ENCODE measurements at regions not wholly inside any gene's neighbourhood (a gene's known extent, or its start where the extent isn't known, plus 50 kb on each side); places are given as distances from the start of the nearest gene placed in this dataset.
"Not testable (repeated sequence)": the region's sequence is repeated elsewhere in the genome, so short reads cannot be mapped to it uniquely, and the experiment has no call there.

- intact Hi-C loops (cut with DNase I), result no loop called here
- no peak overlapping the region for H3K4me3 ChIP-seq (ENCODE audit: low read length)
- no peaks in the 10 kb centered on the region for H3K27me3 ChIP-seq (ENCODE audit: control insufficient read depth, insufficient read depth)
- WGBS, result 37% methylated on average over 2 of the region's 2 CpGs
- ATAC-seq (no peak), DNase-seq (no peak)
- no peak overlapping the region for H3K27ac ChIP-seq (ENCODE audit: low read length)
- H3K9me3 ChIP-seq (ENCODE audit: control insufficient read depth, low read length), result no peaks in the 10 kb centered on the region
- no peaks in the 10 kb centered on the region for H3K4me1 ChIP-seq (ENCODE audit: control insufficient read depth, insufficient read depth, low read length)
Observed at GRCh38 chr4:156313497-156313896, 359.8 kb upstream of the CTSO start.

- no peaks in the 10 kb centered on the region for H3K4me1 ChIP-seq (ENCODE audit: control insufficient read depth, insufficient read depth, low read length)
- DNase-seq (no peak), ATAC-seq (no peak)
- H3K9me3 ChIP-seq (ENCODE audit: control insufficient read depth, low read length), result no peaks in the 10 kb centered on the region
- no peak overlapping the region for H3K4me3 ChIP-seq (ENCODE audit: low read length)
- H3K27ac ChIP-seq (ENCODE audit: low read length), result no peak overlapping the region
- no peaks in the 10 kb centered on the region for H3K27me3 ChIP-seq (ENCODE audit: control insufficient read depth, insufficient read depth)
- intact Hi-C loops (cut with DNase I), result no loop called here
- 60% methylated on average over 3 of the region's 3 CpGs for WGBS
Observed at GRCh38 chr4:156312261-156312847, 358.7 kb upstream of the CTSO start.

GRCh38 chr4:156309031-156309430 lies 355.4 kb upstream of the CTSO start:
- ATAC-seq, result no peak
- H3K9me3 ChIP-seq (ENCODE audit: control insufficient read depth, low read length), result no peaks in the 10 kb centered on the region
- no peak overlapping the region for H3K27ac ChIP-seq (ENCODE audit: low read length)
- intact Hi-C loops (cut with DNase I), result no loop called here
- no peak for DNase-seq
- no peaks in the 10 kb centered on the region for H3K4me1 ChIP-seq (ENCODE audit: control insufficient read depth, insufficient read depth, low read length)
- no peak overlapping the region for H3K4me3 ChIP-seq (ENCODE audit: low read length)
- H3K27me3 ChIP-seq (ENCODE audit: control insufficient read depth, insufficient read depth), result no peaks in the 10 kb centered on the region

- H3K27me3 ChIP-seq (ENCODE audit: control insufficient read depth, insufficient read depth), result no peaks in the 10 kb centered on the region
- no peaks in the 10 kb centered on the region for H3K4me1 ChIP-seq (ENCODE audit: control insufficient read depth, insufficient read depth, low read length)
- H3K27ac ChIP-seq (ENCODE audit: low read length), result no peak overlapping the region
- H3K9me3 ChIP-seq (ENCODE audit: control insufficient read depth, low read length), result no peaks in the 10 kb centered on the region
- H3K4me3 ChIP-seq (ENCODE audit: low read length), result no peak overlapping the region
- no peak for DNase-seq
- no peak for ATAC-seq
- intact Hi-C loops (cut with DNase I), result no loop called here
- WGBS, result 75% methylated on average over 2 of the region's 2 CpGs
Observed at GRCh38 chr4:156303708-156304107, 350.0 kb upstream of the CTSO start.

GRCh38 chr4:156298230-156298629 lies 344.6 kb upstream of the CTSO start:
- intact Hi-C loops (cut with DNase I), result no loop called here

GRCh38 chr4:156295676-156296195 lies 342.1 kb upstream of the CTSO start:
- H3K4me3 ChIP-seq (ENCODE audit: low read length), result no peak overlapping the region
- H3K27ac ChIP-seq (ENCODE audit: low read length), result no peak overlapping the region
- no peak for ATAC-seq
- 33% methylated on average over 1 of the region's 1 CpG for WGBS
- no peaks in the 10 kb centered on the region for H3K4me1 ChIP-seq (ENCODE audit: control insufficient read depth, insufficient read depth, low read length)
- DNase-seq, result no peak
- H3K27me3 ChIP-seq (ENCODE audit: control insufficient read depth, insufficient read depth), result no peaks in the 10 kb centered on the region
- intact Hi-C loops (cut with DNase I), result no loop called here
- H3K9me3 ChIP-seq (ENCODE audit: control insufficient read depth, low read length), result no peaks in the 10 kb centered on the region

More at GRCh38 chr4:156298230-156298629, 344.6 kb upstream of the CTSO start:
- Histone ChIP-seq H3K4me3 (ENCODE audit: low read length) (no peak overlapping the region), H3K27me3 (ENCODE audit: control insufficient read depth, insufficient read depth) (no peaks in the 10 kb centered on the region), H3K4me1 (ENCODE audit: control insufficient read depth, insufficient read depth, low read length) (no peaks in the 10 kb centered on the region), H3K9me3 (ENCODE audit: control insufficient read depth, low read length) (no peaks in the 10 kb centered on the region), H3K27ac (ENCODE audit: low read length) (no peak overlapping the region)
- ATAC-seq (peak; percentile 86 to 91), DNase-seq (peak; percentile 10 to 63 (median 30))

GRCh38 chr4:156294577-156294976 lies 340.9 kb upstream of the CTSO start:
- 17% methylated on average over 2 of the region's 2 CpGs for WGBS
- Histone ChIP-seq H3K4me3 (ENCODE audit: low read length) (no peak overlapping the region), H3K27me3 (ENCODE audit: control insufficient read depth, insufficient read depth) (no peaks in the 10 kb centered on the region), H3K9me3 (ENCODE audit: control insufficient read depth, low read length) (no peaks in the 10 kb centered on the region), H3K4me1 (ENCODE audit: control insufficient read depth, insufficient read depth, low read length) (no peaks in the 10 kb centered on the region), H3K27ac (ENCODE audit: low read length) (no peak overlapping the region)
- ATAC-seq, result peak; percentile 42 to 63
- intact Hi-C loops (cut with DNase I), result no loop called here
- no peak for DNase-seq

GRCh38 chr4:156293657-156294297 lies 340.1 kb upstream of the CTSO start:
- intact Hi-C loops (cut with DNase I), result no loop called here
- Histone ChIP-seq H3K9me3 (ENCODE audit: control insufficient read depth, low read length) (no peaks in the 10 kb centered on the region), H3K27me3 (ENCODE audit: control insufficient read depth, insufficient read depth) (no peaks in the 10 kb centered on the region), H3K4me3 (ENCODE audit: low read length) (no peak overlapping the region), H3K27ac (ENCODE audit: low read length) (no peak overlapping the region), H3K4me1 (ENCODE audit: control insufficient read depth, insufficient read depth, low read length) (no peaks in the 10 kb centered on the region)
- 66% methylated on average over 1 of the region's 1 CpG for WGBS
- ATAC-seq, result no peak
- DNase-seq, result no peak

GRCh38 chr4:156291317-156291716 lies 337.7 kb upstream of the CTSO start:
- Histone ChIP-seq H3K4me1 (ENCODE audit: control insufficient read depth, insufficient read depth, low read length) (no peaks in the 10 kb centered on the region), H3K4me3 (ENCODE audit: low read length) (no peak overlapping the region), H3K9me3 (ENCODE audit: control insufficient read depth, low read length) (no peaks in the 10 kb centered on the region), H3K27me3 (ENCODE audit: control insufficient read depth, insufficient read depth) (no peaks in the 10 kb centered on the region), H3K27ac (ENCODE audit: low read length) (no peak overlapping the region)
- intact Hi-C loops (cut with DNase I), result no loop called here
- DNase-seq (no peak), ATAC-seq (no peak)
- WGBS, result 14% methylated on average over 1 of the region's 1 CpG

GRCh38 chr4:156290811-156291210 lies 337.1 kb upstream of the CTSO start:
- H3K9me3 ChIP-seq (ENCODE audit: control insufficient read depth, low read length), result no peaks in the 10 kb centered on the region
- H3K4me1 ChIP-seq (ENCODE audit: control insufficient read depth, insufficient read depth, low read length), result no peaks in the 10 kb centered on the region
- intact Hi-C loops (cut with DNase I), result no loop called here
- DNase-seq (no peak), ATAC-seq (no peak)
- 64% methylated on average over 2 of the region's 2 CpGs for WGBS
- H3K4me3 ChIP-seq (ENCODE audit: low read length), result no peak overlapping the region
- H3K27me3 ChIP-seq (ENCODE audit: control insufficient read depth, insufficient read depth), result no peaks in the 10 kb centered on the region
- no peak overlapping the region for H3K27ac ChIP-seq (ENCODE audit: low read length)

GRCh38 chr4:156290026-156290425 lies 336.4 kb upstream of the CTSO start:
- H3K9me3 ChIP-seq (ENCODE audit: control insufficient read depth, low read length); DNase-seq; H3K27me3 ChIP-seq (ENCODE audit: control insufficient read depth, insufficient read depth); intact Hi-C loops (cut with DNase I); ATAC-seq; H3K27ac ChIP-seq (ENCODE audit: low read length); H3K4me3 ChIP-seq (ENCODE audit: low read length); H3K4me1 ChIP-seq (ENCODE audit: control insufficient read depth, insufficient read depth, low read length): not testable (repeated sequence)
- 87% methylated on average over 19 of the region's 19 CpGs for WGBS

Data from right cardiac atrium (tissue), 5 donors.